HG03175 (cell line): ENCODE measurements at regions not wholly inside any gene's neighbourhood (a gene's known extent, or its start where the extent isn't known, plus 50 kb on each side); places are given as distances from the start of the nearest gene placed in this dataset.

Experiments used
- ATAC-seq: cut with Tn5 transposase; IDR thresholded peaks from one replicate; pipeline ENCODE4 v1.9.1; 2021; ENCODE audit warnings: mild to moderate bottlenecking, moderate library complexity; ENCODE audit not compliant: unreplicated experiment

DNA sequence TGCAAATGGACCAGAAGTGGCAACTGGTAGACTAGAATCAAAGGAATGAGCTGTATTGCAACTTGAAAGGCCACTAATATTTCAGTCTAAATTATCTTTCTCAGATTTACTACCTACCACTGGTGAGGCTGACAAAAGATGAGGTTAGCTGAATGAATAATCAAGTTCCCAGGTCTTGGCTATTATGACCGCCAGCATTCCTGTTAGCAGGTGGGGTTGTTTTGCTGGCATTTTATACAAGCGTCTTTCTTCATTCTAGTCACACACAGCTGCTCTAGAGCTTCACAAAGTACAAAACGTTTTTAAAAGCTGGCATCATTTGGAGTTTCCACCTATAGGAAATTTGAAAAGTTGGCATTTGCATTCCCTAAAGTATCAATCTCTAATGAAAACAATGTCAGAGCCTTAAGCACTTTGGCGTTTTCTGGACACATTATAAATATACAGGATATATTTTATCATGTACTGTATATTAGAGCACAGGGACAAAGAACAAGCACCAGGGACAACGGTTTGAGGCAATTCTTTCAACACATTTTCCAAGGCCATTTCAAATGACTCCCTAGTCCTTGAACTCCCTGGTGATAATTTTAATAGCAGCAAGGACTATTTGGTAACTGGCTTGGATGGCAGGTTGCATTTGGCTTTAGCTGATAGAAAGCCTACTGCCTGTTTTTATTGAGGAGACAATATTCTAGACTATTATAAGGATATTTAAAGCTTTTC lies 410.2 kb upstream of the CHST9 start:
- ATAC-seq = no peak

DNA sequence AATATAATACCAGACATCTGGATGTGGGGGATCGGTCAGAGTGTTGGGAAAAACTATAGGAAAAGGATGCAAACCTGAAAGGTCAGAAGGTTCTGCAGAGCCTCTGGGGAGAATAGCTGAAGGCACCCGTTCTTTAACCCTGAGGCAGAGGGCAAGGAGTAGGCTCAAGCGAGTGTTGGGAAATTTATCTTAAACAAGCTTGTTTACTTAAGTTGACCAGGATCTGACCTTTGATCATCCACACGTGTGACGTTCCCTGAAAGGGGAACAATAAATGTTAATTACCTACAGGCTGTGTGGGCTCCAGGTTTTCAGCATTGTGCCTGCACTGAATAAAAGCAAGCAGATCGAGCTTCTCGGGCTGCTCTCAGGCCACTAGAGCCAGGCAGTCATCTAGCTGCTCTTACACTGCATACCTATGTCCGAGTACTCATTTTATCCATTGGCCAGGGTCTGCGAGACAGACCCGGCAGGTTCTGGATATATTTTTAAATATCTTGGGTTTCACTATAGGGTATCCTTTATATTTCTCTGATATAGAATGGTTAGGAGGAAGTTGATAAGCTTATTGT lies 400.6 kb upstream of the CHST9 start:
- ATAC-seq = no peak

DNA sequence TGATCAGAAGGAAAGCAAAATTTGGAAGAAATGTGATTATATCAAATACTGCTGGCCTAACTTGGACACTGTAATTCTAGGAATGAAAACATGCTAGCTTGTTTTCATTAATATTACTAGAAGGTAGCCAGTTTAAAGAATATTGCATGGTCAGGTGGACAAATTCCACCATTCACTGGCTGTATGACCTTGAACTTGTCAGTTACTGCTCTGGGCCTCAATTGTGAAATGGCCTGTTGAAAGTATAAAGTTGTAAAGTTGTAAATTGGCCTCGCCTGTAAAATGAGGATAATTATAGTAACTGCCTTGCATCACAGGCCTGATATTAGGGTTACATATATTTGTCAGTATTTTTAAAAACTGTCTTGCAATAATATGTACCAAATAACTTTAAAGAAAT lies 398.4 kb upstream of the CHST9 start:
- no peak for ATAC-seq

DNA sequence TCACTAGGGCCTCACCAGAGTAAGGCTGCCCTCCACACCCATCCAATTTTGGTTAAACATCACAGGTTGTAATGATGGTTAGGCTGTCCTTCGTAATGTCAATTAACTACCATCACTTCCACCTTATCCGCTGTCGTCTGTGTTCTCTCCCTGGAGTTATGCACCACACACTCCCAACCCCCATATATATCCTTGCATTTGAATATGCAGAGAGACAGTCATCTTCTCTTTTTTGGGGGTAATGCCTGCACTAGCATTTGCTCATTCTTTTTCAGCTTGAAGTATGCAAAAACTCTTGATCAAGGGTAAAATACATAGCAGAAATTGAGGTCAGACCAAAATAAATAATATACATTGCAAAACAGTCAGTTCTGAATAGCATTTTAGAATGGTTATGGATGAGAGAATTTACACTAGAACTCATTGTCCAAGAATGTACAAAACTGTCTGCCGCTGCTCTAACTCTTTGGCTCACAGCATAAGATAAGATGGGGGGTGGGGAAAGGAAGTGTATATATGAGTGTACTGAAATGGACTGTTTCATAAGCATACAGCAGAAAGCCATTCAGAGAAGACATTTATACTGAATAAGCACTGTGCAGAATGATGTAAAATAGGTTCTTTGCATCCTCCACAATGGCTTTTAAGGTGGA lies 397.8 kb upstream of the CHST9 start:
- no peak for ATAC-seq

DNA sequence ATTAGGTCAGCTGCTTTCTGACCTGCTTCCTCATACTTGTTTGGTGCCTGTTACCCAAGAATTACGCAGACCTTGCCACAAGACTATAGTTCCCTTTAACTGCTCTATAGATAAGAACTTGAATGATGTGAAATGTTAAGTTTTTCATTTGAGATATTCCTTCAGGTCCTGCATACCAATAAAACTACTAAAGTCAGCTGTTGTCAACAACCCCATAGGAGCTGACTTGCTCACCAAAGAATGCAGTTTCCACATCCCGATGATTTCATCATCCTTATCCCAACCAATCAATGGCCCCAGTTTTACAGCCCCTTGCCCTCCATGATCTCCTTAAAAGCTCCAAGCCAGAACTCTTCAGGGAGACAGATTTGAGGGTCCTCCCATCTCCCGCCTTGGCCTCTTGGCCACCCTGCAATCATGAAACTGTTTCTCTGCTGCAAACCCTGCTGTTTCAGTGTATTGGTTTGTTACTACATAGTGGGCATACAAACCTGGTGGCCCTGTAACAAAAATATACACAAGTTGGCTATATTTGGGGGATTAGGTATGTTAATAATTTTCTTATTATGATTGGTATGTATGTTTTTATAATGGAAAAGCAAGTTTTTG lies 396.3 kb upstream of the CHST9 start:
- no peak for ATAC-seq

DNA sequence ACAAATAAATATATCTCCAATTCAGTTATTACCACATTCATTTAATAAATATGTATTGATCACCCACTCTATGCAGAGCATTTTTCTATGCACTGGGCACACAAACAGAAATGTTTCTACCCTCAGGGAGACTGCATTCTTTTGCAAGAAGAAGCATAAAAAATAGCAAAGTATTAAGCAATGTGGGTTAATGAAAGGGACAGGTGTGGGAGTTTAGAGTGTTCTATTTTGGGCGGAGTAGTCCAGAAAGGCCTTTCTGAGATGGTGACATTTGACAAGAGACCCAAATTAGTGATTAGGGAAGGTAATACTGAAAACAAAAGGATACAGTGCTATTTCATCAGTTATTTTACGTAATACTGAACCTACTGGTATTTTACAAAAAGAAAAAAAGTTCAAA lies 394.3 kb upstream of the CHST9 start:
- no peak for ATAC-seq

DNA sequence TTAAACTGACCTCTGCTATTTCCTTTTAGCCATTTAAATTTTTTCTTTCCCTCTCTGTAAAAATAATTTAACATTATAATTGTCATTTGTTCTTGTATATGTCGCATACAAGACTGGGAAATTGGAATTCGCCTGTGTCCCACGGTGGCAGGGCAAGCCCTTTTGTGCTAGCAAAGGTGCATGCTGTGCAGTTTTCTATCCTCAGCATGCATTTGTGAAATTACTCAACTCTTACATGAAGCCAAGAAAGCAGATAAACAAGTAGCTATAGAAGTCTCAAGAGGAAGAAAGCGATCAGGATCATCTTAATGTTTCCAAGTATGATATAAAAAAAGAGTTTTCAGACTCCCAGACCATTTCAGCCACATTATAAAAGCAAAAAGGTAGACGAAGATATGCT lies 392.6 kb upstream of the CHST9 start:
- ATAC-seq = no peak

DNA sequence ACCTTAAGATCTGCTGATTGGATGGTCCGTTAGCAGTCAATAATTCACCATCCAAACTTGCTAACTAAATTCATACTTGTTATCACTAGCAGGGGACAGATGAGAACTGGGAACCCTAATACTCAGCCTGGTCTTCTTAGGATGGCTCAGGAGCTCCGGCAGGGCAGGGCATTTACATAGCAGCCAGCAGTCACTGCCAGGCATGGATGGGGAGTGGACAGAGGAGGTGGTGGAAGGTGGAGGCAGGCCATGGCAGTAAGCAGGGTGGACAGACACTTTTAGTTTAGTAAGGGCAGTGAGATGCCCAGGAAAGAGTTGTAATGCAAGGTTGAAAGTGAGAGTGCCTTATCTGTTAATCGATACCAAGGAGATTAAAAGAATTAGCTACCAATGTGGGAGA lies 392.2 kb upstream of the CHST9 start:
- ATAC-seq = no peak

DNA sequence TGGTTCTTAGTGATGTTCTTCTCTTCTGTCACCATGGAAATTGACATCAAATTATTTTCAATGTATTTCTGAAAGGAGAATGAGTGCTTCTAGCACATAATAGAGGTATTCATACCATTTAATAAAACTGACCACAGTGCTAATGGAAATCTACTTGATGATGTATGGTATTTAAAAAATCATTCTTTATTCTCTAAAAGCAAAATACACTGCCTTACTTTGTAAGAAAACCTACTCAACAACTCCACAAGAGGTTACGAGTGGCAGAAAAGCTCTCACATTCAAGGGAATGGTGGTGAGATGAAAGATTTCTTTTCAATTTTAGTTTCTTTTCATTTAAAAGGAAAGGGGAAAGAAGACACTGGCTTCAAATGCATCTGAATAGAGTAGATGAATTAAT lies 382.3 kb upstream of the CHST9 start:
- no peak for ATAC-seq

DNA sequence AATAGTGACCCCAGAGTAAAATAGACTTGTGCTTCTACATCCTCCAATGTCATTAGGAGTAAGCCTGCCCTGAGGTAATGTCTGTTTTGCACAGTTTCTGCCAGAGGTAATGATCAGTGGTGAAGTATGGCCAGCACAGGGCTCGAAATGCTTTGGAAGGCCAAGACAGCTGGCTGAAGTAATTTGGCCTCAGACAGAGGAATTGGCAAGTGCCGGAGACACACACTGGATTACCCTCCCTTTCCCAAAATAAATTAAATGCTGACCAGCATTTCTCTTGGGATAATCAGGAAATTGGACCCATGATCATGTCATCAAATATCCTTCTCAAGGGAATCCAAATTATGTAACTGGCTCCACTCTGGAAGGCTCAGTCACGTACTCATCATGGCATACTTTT lies 379.0 kb upstream of the CHST9 start:
- ATAC-seq = no peak

DNA sequence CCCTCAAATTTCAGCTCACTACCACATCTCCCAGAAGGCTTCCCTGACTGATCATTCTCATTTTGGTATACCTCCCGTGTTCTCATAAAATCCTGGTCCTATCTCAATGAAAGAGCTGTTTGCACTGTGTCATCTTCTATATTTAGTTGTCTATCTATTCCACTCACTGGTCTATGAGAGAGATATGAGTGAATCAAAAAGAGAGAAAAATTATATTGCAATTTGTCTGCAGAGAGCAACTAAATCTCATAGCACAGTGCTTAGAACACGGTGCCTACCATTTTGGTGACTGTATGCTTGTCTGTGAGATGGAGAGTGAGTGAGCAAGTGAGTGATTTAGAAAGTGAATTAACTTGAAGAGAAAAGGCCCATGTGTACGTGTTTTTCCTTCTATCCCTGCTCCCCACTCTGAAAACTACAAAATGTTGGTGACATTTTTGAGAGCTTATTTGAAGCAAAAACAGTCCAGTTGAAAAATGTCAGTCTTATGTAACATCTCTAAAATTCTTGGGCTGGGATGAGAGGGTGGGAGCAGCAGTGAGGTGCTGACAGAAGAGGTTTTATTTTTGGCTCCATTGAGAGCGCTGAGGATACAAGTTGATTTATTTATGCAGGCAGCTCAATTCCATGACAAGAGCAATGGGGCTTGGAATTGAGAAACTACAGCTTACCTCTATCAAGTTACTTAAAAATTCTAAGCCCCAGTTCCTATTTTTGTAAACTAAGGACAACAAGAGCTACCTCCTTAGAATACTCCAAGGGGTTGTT lies 373.5 kb upstream of the CHST9 start:
- ATAC-seq = no peak

DNA sequence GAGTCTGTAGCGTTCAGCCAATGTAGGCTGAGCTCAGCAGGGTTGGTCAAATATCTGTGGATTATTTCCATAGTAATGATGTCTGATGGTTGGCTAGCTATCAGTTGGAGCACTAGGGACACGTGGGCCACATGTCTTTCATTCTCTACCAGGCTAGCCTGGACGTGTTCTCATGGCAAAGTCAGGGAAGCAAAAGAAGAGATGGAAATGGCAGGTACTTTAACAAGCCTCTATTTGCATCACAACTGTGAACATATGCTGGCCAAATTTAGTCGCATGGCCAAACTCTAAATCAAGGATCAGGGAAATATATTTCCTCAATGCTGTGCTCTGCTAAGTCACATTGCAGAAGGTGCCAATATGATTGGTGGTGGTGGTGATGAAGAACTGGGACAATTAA lies 371.6 kb upstream of the CHST9 start:
- no peak for ATAC-seq

DNA sequence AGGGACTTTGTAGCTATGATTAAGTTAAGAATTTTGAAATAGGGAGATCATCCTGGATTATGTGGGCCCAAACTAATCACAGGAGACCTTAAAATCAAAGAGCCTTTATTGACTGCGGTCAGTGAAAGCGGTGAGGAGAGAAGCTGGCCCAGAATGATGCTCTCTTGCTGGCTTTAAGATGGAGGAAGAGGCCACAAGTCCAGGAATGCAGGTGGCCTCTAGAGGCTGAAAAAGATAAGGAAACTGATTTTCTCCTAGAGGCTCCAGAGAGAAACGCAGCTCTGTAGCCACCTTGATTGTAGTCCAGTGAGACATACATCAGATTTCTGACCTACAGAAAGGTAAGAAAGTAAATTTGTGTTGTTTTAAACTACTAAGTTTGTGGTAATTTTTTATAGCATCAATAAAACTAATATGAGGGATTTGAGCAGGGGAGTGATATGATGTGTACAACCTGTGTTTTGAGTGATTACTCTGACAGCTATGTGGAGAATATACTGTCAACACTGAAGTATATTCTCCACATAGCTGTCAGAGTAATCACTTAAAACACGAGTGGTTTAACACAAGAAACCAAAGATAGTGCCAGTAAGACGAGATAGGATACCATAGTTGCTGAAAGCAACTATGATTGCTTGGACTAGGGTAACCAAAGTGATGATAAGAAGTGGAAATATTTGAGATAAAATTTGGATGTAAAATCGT lies 364.4 kb upstream of the CHST9 start:
- ATAC-seq = no peak

DNA sequence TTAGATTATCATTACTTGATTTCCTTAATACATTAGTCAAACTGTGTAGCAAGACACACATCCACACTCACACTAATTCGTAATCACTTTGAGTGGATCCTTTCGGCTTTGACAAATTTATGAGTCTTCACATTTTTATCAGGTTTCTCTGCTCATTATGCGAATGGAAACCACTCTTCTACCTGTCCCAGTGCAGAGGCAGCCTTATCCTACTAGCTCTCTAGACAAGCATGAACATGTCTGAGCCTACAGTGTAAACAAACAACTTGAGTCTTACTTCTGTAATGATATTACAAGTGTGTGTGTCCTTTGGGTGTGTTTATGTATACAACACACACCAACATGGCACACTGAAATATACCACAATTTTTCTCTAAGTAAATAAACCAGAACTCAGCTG lies 361.9 kb upstream of the CHST9 start:
- no peak for ATAC-seq

DNA sequence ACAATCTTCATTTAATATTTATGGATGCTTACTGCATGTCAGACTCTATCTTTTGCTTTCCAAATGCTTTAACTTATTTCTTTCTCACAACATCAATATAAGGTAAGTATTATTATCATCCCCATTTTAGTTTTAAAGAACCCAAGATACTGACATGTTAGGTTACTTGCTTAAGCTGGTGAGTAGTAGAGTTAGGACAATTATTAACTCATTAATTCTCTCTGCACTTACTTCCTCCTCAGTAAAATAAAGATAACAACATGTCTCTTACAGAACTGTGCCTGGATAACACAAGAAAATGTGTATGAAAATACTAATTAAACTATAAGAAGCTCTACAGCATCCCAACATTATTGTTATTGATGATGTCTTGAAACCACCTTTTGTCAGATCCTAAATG lies 359.1 kb upstream of the CHST9 start:
- ATAC-seq = no peak

DNA sequence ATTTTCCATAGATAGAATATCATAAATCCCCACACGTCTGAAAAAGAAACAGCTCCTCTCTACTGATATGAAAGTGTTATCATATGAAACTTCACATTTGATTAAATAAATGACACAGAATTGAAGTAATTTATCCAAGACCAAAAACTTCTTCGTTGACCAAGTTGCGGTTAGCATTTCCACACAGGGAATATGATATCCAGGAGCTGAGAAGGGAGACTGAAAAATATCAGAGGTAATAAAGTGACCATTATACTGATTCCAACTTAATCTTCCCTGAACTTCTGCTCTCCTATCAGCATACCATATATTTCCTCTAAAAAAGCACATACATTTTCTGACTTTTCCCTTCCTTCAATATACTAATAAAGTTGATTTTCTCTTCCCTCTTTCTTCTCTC lies 356.2 kb upstream of the CHST9 start:
- no peak for ATAC-seq

DNA sequence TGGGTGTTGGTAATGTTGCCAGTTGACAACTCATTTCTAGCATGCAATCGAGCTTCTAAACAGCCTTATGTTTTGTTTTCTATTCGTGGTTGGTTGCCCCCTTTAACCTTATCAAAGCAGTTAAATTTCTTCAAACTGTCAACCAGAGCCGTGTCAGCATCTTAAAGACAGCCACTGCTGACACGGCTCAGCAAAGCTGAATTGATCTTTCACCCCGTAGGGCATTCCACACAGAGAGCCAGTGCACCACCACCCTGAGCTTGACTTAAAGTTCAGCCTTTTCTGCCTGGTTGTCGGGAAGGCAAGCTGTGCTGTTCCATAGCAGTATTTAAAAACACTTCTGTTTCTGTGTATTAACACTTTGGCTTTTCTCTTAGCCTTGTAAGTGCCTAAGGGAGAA lies 355.0 kb upstream of the CHST9 start:
- no peak for ATAC-seq

DNA sequence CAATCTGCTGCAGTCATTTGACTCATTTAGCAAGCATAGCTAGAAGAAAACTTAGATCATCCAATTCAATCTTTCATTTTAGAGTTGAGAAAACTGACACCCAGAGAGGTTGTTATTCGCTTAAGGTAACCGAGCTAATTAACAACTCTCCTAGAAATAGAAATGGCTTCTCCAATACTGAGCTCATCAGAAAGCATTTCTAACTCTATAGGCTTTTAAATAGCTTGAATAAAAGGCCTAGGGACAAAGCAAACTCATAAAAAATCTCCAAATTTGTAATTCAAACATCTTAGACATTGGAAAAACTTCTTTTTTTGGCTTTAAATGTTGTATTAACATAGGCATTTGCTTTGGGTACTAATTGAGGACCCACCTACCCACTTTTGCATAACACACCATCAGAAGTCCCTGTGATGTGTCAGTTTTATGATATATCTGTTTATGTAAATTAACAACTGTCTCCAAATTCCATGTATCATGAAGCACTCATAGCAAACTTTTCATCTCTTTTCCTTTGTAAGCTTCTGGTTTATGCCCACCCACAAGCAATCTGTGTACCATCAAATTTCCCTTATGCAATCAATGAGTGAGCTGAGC lies 343.9 kb upstream of the CHST9 start:
- no peak for ATAC-seq

DNA sequence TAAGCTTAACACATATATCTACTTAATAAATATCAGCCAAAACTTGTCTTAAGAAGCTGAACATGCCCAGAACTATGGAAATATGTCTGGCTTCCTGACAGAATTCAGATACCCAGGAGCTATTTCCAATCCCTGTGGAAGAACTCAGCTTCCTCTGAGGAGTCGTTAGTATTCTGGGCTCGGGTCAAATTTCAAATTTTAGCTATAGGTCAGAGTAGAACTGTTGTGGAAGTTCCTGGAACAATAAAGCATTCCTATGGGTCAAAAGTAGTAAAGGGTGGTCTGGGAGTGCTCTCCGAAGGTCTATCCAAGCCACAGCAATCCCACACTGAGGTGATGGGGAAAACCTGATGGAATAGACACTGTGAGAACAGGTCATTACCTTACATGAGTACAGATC lies 342.7 kb upstream of the CHST9 start:
- ATAC-seq = no peak

DNA sequence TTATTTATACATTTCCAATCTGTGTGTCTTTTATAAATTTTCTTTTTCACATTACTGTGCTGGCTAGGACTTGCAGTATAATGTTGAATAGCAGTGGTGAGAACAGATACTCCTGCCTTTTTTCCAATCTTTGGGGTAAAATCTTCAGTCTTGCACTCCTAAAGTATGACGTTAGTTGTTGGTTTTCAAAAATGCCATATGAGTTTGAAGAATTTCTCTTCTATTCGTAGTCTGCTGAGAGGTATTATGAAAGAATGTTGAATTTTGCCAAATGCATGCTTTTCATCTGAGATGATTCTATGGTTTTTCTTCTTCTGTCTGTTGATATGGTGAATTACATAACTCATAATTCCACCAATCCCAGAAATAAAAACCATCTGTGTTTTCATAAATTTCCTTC lies 335.3 kb upstream of the CHST9 start:
- no peak for ATAC-seq
